DMS53 treated with DMSO at 0.1 percent for 48 hours (cell line): ENCODE measurements at regions not wholly inside any gene's neighbourhood (a gene's known extent, or its start where the extent isn't known, plus 50 kb on each side); places are given as distances from the start of the nearest gene placed in this dataset.
"Not testable (repeated sequence)": the region's sequence is repeated elsewhere in the genome, so short reads cannot be mapped to it uniquely, and the experiment has no call there.

Experiments
- DNase-seq: peaks from one replicate; lab custom pipeline; 2025; ENCODE audit not compliant: unreplicated experiment; lab: John Stamatoyannopoulos, UW

- no peak for DNase-seq
Measured at GRCh38 chr17:56690441-56691291, 97.2 kb downstream of the NOG start.

- no peak for DNase-seq
Measured at GRCh38 chr17:56694825-56695224, 101.3 kb downstream of the NOG start.

GRCh38 chr17:56697190-56697589, 103.7 kb downstream of the NOG start:
- no peak for DNase-seq

GRCh38 chr17:56699186-56699894, 105.8 kb downstream of the NOG start:
- no peak for DNase-seq

- DNase-seq, result no peak
Measured at GRCh38 chr17:56700919-56701420, 107.5 kb downstream of the NOG start.

GRCh38 chr17:56707312-56708219, 114.1 kb downstream of the NOG start:
- no peak for DNase-seq

GRCh38 chr17:56708220-56708558, 114.7 kb downstream of the NOG start:
- DNase-seq, result no peak

- DNase-seq, result no peak
Measured at GRCh38 chr17:56708670-56709410, 115.3 kb downstream of the NOG start.

GRCh38 chr17:56710986-56711385, 117.5 kb downstream of the NOG start:
- DNase-seq, result no peak

GRCh38 chr17:56715613-56716357, 117.9 kb downstream of the C17orf67 start:
- DNase-seq, result peak; percentile 62

- DNase-seq, result no peak
Measured at GRCh38 chr17:56717471-56717870, 116.2 kb downstream of the C17orf67 start.

GRCh38 chr17:56718515-56718914, 115.2 kb downstream of the C17orf67 start:
- DNase-seq, result no peak

GRCh38 chr17:56723421-56723820, 110.3 kb downstream of the C17orf67 start:
- no peak for DNase-seq

- DNase-seq, result no peak
Measured at GRCh38 chr17:56724664-56725063, 109.1 kb downstream of the C17orf67 start.

- no peak for DNase-seq
Measured at GRCh38 chr17:56725144-56725543, 108.6 kb downstream of the C17orf67 start.

GRCh38 chr17:56727876-56728617, 105.7 kb downstream of the C17orf67 start:
- no peak for DNase-seq

GRCh38 chr17:56731096-56731495, 102.6 kb downstream of the C17orf67 start:
- DNase-seq, result not testable (repeated sequence)

GRCh38 chr17:56733833-56734232, 99.9 kb downstream of the C17orf67 start:
- DNase-seq, result no peak

- DNase-seq, result no peak
Measured at GRCh38 chr17:56735842-56736241, 97.9 kb downstream of the C17orf67 start.
